Pons (tissue), 1 donor: ENCODE measurements at regions not wholly inside any gene's neighbourhood (a gene's known extent, or its start where the extent isn't known, plus 50 kb on each side); places are given as distances from the start of the nearest gene placed in this dataset.

ENCODE experiments used
- DNase-seq: peaks from one replicate; pipeline ENCODE4 v3.0.0-alpha.2; 2016; ENCODE audit warnings: low spot score

GRCh38 chr22:22999523-22999922 is 70.8 kb upstream of the GNAZ start:
- DNase-seq = no peak

GRCh38 chr22:23000657-23001347 is 69.5 kb upstream of the GNAZ start:
- no peak for DNase-seq

GRCh38 chr22:23001463-23001862 is 68.9 kb upstream of the GNAZ start:
- DNase-seq = no peak

GRCh38 chr22:23002612-23003180 is 67.6 kb upstream of the GNAZ start:
- no peak for DNase-seq

GRCh38 chr22:23007823-23008222 is 62.5 kb upstream of the GNAZ start:
- no peak for DNase-seq

GRCh38 chr22:23008896-23009295 is 61.4 kb upstream of the GNAZ start:
- DNase-seq = no peak
